GM06990 (cell line): ENCODE measurements at regions not wholly inside any gene's neighbourhood (a gene's known extent, or its start where the extent isn't known, plus 50 kb on each side); places are given as distances from the start of the nearest gene placed in this dataset.
"Not testable (repeated sequence)": the region's sequence is repeated elsewhere in the genome, so short reads cannot be mapped to it uniquely, and the experiment has no call there.

ENCODE experiments used
- DNase-seq: peaks from one replicate; pipeline ENCODE4 v3.0.0-alpha.2; 2011; ENCODE audit not compliant: insufficient read length; ENCODE audit errors: extremely low read depth
- H3K27me3 ChIP-seq: replicated peaks from 2 replicates; pipeline ENCODE4 v1.6.0; 2011; ENCODE audit warnings: low read length; ENCODE audit not compliant: control insufficient read depth, insufficient read depth
- H3K36me3 ChIP-seq: 2 replicates; pipeline ENCODE4 v1.5.1; 2011; ENCODE audit warnings: low read length; ENCODE audit not compliant: control insufficient read depth, insufficient read depth
- H3K4me3 ChIP-seq: replicated peaks from 2 replicates; pipeline ENCODE4 v1.5.1; 2011; ENCODE audit warnings: low read depth, mild to moderate bottlenecking, control low read depth, low read length
- TF ChIP-seq, protein P1 (sequence below): IDR thresholded peaks from 2 replicates; pipeline ENCODE4 v1.5.1; 2011; ENCODE audit warnings: low read length, control low read depth, mild to moderate bottlenecking, inconsistent platforms; ENCODE audit not compliant: insufficient read depth, poor library complexity, severe bottlenecking

GRCh38 chr16:25566183-25566582 lies 125.6 kb upstream of the HS3ST4 start:
- no peak overlapping the region for H3K4me3 ChIP-seq
- H3K36me3 ChIP-seq: no peaks in the 10 kb centered on the region
- TF ChIP-seq, protein P1, sequence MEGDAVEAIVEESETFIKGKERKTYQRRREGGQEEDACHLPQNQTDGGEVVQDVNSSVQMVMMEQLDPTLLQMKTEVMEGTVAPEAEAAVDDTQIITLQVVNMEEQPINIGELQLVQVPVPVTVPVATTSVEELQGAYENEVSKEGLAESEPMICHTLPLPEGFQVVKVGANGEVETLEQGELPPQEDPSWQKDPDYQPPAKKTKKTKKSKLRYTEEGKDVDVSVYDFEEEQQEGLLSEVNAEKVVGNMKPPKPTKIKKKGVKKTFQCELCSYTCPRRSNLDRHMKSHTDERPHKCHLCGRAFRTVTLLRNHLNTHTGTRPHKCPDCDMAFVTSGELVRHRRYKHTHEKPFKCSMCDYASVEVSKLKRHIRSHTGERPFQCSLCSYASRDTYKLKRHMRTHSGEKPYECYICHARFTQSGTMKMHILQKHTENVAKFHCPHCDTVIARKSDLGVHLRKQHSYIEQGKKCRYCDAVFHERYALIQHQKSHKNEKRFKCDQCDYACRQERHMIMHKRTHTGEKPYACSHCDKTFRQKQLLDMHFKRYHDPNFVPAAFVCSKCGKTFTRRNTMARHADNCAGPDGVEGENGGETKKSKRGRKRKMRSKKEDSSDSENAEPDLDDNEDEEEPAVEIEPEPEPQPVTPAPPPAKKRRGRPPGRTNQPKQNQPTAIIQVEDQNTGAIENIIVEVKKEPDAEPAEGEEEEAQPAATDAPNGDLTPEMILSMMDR: no peak
- DNase-seq: no peak
- no peaks in the 10 kb centered on the region for H3K27me3 ChIP-seq

DNA sequence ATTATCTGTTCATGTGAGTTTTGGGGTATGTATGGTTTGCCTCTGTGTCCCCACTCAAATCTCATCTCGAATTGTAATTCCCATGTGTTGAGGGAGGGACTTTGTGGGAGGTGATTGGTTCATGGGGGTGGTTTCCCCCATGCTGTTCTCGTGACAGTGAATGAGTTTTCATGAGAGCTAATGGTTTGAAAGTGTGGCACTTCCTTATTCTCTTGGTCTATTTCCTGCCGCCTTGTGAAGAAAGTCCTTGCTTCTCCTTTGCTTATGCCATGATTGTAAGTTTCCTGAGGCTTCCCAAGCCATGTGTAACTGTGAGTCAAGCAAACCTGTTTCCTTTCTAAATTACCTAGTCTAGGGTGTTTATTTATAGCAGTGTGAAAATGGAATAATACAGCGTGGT lies 128.1 kb upstream of the HS3ST4 start:
- Histone ChIP-seq H3K4me3 (no peak overlapping the region), H3K36me3 (no peaks in the 10 kb centered on the region), H3K27me3 (no peaks in the 10 kb centered on the region)
- DNase-seq: no peak
- TF ChIP-seq, protein P1: no peak

DNA sequence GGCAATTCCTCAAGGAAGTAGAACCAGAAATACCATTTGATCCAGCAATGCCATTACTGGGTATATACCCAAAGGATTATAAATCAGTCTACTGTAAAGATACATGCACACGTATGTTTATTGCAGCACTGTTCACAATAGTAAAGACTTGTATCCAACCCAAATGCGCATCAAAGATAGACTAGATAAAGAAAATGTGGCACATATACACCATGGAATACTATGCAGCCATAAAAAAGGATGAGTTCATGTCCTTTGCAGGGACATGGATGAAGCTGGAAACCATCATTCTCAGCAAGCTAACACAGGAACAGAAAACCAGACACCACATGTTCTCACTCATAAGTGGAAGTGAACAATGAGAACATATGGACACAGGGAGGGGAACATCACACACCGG lies 130.0 kb upstream of the HS3ST4 start:
- not testable (repeated sequence) for H3K27me3 ChIP-seq, DNase-seq, H3K36me3 ChIP-seq, H3K4me3 ChIP-seq

GRCh38 chr16:25556968-25557312 lies 134.8 kb upstream of the HS3ST4 start:
- not testable (repeated sequence) for H3K4me3 ChIP-seq, DNase-seq

DNA sequence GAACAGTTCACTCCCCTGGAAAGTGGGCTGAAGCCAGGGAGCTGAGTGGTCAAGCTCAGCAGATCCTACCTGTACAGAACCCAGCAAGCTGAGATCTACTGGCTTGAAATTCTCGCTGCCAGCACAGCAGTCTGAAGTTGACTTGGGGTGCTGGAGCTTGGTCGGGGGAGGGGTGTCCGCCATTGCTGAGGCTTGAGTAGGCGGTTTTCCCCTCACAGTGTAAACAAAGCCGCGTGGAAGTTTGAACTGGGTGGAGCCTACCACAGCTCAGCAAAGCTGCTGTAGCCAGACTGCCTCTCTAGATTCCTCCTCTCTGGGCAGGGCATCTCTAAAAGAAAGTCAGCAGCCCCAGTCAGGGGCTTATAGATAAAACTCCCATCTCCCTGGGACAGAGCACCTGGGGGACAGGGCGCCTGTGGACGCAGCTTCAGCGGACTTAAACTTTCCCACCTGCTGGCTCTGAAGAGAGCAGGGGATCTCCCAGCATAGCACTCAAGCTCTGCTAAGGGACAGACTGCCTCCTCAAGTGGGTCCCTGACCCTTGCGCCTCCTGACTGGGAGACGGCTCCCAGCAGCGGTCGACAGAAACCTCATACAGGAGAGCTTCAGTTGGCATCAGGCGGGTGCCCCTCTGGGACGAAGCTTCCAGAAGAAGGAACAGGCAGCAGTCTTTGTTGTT lies 135.3 kb upstream of the HS3ST4 start:
- H3K4me3 ChIP-seq, H3K27me3 ChIP-seq, DNase-seq, H3K36me3 ChIP-seq: not testable (repeated sequence)

More at GRCh38 chr16:25556968-25557312, 134.8 kb upstream of the HS3ST4 start:
- H3K36me3 ChIP-seq, H3K27me3 ChIP-seq: not testable (repeated sequence)

GRCh38 chr16:25553711-25554436 lies 137.9 kb upstream of the HS3ST4 start:
- no peak for DNase-seq
- no peak overlapping the region for H3K4me3 ChIP-seq
- no peaks in the 10 kb centered on the region for H3K36me3 ChIP-seq
- TF ChIP-seq, protein P1: no peak
- H3K27me3 ChIP-seq: no peaks in the 10 kb centered on the region

GRCh38 chr16:25550647-25551046 lies 141.1 kb upstream of the HS3ST4 start:
- Histone ChIP-seq H3K4me3 (no peak overlapping the region), H3K36me3 (no peaks in the 10 kb centered on the region), H3K27me3 (no peaks in the 10 kb centered on the region)
- TF ChIP-seq, protein P1: no peak
- no peak for DNase-seq
